NCI-H1105 treated with DMSO at 0.1 percent for 48 hours (cell line): ENCODE measurements at regions not wholly inside any gene's neighbourhood (a gene's known extent, or its start where the extent isn't known, plus 50 kb on each side); places are given as distances from the start of the nearest gene placed in this dataset.
"Not testable (repeated sequence)": the region's sequence is repeated elsewhere in the genome, so short reads cannot be mapped to it uniquely, and the experiment has no call there.

Source experiments
- DNase-seq: peaks from one replicate; lab custom pipeline; 2025; lab: John Stamatoyannopoulos, UW

- no peak for DNase-seq
These were observed 52.7 kb upstream of the LARP1 start for GRCh38 chr5:154702477-154702876.

GRCh38 chr5:154701725-154702124, 53.5 kb upstream of the LARP1 start:
- DNase-seq: not testable (repeated sequence)

- DNase-seq: peak; percentile 29
These were observed 54.0 kb upstream of the LARP1 start for GRCh38 chr5:154701181-154701580.

GRCh38 chr5:154700289-154700928, 54.8 kb upstream of the LARP1 start:
- not testable (repeated sequence) for DNase-seq

- no peak for DNase-seq
These were observed 56.4 kb upstream of the LARP1 start for GRCh38 chr5:154698763-154699162.

- DNase-seq: no peak
These were observed 57.8 kb upstream of the LARP1 start for GRCh38 chr5:154697371-154697770.

GRCh38 chr5:154696891-154697290, 58.3 kb upstream of the LARP1 start:
- no peak for DNase-seq

GRCh38 chr5:154694159-154694558, 61.0 kb upstream of the LARP1 start:
- no peak for DNase-seq

GRCh38 chr5:154690488-154690887, 64.7 kb upstream of the LARP1 start:
- DNase-seq: no peak

- no peak for DNase-seq
These were observed 68.7 kb upstream of the LARP1 start for GRCh38 chr5:154686490-154686889.

- DNase-seq: no peak
These were observed 71.9 kb upstream of the LARP1 start for GRCh38 chr5:154683101-154683880.

GRCh38 chr5:154679501-154679900, 75.7 kb upstream of the LARP1 start:
- no peak for DNase-seq

- no peak for DNase-seq
These were observed 77.3 kb upstream of the LARP1 start for GRCh38 chr5:154677921-154678320.

GRCh38 chr5:154676508-154676907, 78.7 kb upstream of the LARP1 start:
- DNase-seq: no peak

GRCh38 chr5:154674029-154674428, 81.1 kb upstream of the LARP1 start:
- no peak for DNase-seq

GRCh38 chr5:154673506-154673905, 81.7 kb upstream of the LARP1 start:
- DNase-seq: no peak

GRCh38 chr5:154669913-154670312, 85.3 kb upstream of the LARP1 start:
- DNase-seq: not testable (repeated sequence)

GRCh38 chr5:154669402-154669801, 85.8 kb upstream of the LARP1 start:
- no peak for DNase-seq

- no peak for DNase-seq
These were observed 90.3 kb upstream of the LARP1 start for GRCh38 chr5:154664869-154665268.

- DNase-seq: no peak
These were observed 91.8 kb upstream of the LARP1 start for GRCh38 chr5:154663424-154663823.

- no peak for DNase-seq
These were observed 100.4 kb upstream of the LARP1 start for GRCh38 chr5:154654486-154655371.

- DNase-seq: no peak
These were observed 101.3 kb upstream of the LARP1 start for GRCh38 chr5:154653764-154654485.
